ENCODE measurements at regions not wholly inside any gene's neighbourhood (a gene's known extent, or its start where the extent isn't known, plus 50 kb on each side); places are given as distances from the start of the nearest gene placed in this dataset.

DNA sequence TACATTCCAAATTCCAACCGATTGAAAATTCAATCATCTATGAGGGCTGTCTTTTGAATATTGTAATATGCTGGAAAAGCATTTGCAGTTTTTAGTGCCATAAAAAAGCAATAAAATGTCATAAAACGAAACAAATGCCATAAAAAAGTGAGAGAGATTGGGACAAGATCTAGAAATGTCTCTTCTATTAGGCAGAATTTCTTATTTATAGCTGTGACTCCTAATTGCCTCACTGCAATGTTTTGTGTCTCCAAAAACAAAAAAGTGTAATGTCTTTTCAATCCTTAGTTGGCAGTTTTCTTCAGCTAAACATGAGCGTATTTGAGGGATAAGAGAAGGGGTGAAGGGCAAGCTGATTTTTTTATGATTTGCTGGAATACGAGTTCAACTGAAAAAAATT is 153.9 kb downstream of the NAF1 start:
- TF ChIP-seq SP2 (IDR thresholded peaks at IDR 0.05; ENCODE audit: low read length), result no peak
- TF ChIP-seq RAD21 (IDR thresholded peaks at IDR 0.05 in 1 of 2, conservative IDR thresholded peaks at IDR 0.05 in 1 of 2; ENCODE audit: low read depth in 2 of 2, low read length in 2 of 2), result no peak
- no peak for TF ChIP-seq EZH2 (IDR thresholded peaks at IDR 0.05; ENCODE audit: low read depth, low read length, severe bottlenecking)
- no peak for TF ChIP-seq CTCF (IDR thresholded peaks at IDR 0.05; ENCODE audit: control extremely low read depth in 1 of 3, insufficient read depth in 1 of 3, low read depth in 1 of 3, low read length in 3 of 3)
- no peak for TF ChIP-seq POLR2AphosphoS5 (IDR thresholded peaks at IDR 0.05; ENCODE audit: low read depth, low read length)
- TF ChIP-seq, protein P1, sequence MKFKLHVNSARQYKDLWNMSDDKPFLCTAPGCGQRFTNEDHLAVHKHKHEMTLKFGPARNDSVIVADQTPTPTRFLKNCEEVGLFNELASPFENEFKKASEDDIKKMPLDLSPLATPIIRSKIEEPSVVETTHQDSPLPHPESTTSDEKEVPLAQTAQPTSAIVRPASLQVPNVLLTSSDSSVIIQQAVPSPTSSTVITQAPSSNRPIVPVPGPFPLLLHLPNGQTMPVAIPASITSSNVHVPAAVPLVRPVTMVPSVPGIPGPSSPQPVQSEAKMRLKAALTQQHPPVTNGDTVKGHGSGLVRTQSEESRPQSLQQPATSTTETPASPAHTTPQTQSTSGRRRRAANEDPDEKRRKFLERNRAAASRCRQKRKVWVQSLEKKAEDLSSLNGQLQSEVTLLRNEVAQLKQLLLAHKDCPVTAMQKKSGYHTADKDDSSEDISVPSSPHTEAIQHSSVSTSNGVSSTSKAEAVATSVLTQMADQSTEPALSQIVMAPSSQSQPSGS (IDR thresholded peaks at IDR 0.05; ENCODE audit: low read length), result no peak
- no peak for TF ChIP-seq POLR2A (IDR thresholded peaks at IDR 0.05; ENCODE audit: control extremely low read depth in 1 of 2, low read depth in 2 of 2, low read length in 2 of 2)
- TF ChIP-seq ZNF274 (IDR thresholded peaks at IDR 0.05; ENCODE audit: borderline replicate concordance, extremely low read depth, low read length), result no peak
- no peak for TF ChIP-seq CEBPB (IDR thresholded peaks at IDR 0.05; ENCODE audit: low read depth, low read length)
- no peak for TF ChIP-seq PHF8 (conservative IDR thresholded peaks at IDR 0.05; ENCODE audit: low read depth, low read length)
- no peak for TF ChIP-seq TEAD4 (IDR thresholded peaks at IDR 0.05; ENCODE audit: low read depth, low read length)
- TF ChIP-seq TCF12 (IDR thresholded peaks at IDR 0.05; ENCODE audit: low read depth, low read length), result no peak

Data from H1 (cell line).